ENCODE measurements at regions not wholly inside any gene's neighbourhood (a gene's known extent, or its start where the extent isn't known, plus 50 kb on each side); places are given as distances from the start of the nearest gene placed in this dataset.

DNA sequence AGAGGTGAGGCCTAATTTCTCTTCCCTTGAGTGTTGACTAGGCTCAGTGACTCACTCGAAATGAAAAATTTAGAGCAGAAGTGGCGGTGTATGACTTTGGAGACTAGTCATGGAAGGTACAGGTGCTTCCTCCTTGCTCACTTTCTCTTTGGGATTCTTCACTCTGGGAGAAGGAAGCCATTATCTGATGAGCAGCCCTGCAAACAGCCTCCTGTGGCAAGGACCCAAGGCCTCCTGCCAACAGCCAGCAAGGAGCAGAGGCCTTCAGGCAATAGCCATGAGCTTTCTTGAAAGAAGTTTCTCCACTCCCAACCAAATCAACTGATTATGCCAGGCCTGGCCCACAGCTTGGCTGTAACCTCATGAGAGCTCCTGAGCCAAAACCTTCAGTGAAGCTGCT, 369.6 kb upstream of the VWC2 start:
- H3K9me3 Mint-ChIP-seq = no peaks in the 10 kb centered on the region
- no peaks in the 10 kb centered on the region for H3K36me3 Mint-ChIP-seq (ENCODE audit: low read depth)
- TF ChIP-seq, protein P1, sequence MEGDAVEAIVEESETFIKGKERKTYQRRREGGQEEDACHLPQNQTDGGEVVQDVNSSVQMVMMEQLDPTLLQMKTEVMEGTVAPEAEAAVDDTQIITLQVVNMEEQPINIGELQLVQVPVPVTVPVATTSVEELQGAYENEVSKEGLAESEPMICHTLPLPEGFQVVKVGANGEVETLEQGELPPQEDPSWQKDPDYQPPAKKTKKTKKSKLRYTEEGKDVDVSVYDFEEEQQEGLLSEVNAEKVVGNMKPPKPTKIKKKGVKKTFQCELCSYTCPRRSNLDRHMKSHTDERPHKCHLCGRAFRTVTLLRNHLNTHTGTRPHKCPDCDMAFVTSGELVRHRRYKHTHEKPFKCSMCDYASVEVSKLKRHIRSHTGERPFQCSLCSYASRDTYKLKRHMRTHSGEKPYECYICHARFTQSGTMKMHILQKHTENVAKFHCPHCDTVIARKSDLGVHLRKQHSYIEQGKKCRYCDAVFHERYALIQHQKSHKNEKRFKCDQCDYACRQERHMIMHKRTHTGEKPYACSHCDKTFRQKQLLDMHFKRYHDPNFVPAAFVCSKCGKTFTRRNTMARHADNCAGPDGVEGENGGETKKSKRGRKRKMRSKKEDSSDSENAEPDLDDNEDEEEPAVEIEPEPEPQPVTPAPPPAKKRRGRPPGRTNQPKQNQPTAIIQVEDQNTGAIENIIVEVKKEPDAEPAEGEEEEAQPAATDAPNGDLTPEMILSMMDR (IDR thresholded peaks at IDR 0.05) = no peak
- no peaks in the 10 kb centered on the region for H3K27me3 Mint-ChIP-seq (ENCODE audit: low read depth, poor library complexity)
- no peaks in the 10 kb centered on the region for H3K4me1 Mint-ChIP-seq
- peak overlapping the region; percentile 18 for H3K27ac Mint-ChIP-seq
- no peak overlapping the region for H3K4me3 Mint-ChIP-seq
- no peak for DNase-seq

DNA sequence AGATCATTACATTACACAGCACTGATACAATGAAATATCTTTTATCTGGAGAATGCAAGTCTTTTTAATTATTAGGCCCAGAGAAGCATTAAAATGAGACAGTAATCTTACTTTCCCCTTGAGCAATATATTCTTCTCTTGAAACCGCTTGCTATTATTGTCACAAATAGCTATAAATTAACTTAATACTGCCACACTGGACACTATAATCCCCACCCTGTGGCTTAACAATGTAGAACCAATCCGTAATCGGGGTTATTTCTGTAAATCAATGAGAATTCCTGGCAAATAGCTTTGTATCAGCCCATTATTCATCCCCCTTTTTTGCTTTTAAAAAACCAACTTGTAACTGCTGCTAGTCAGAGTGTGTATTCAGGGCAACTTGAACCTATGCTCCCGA, 366.2 kb upstream of the VWC2 start:
- H3K36me3 Mint-ChIP-seq (ENCODE audit: low read depth) = no peaks in the 10 kb centered on the region
- H3K4me3 Mint-ChIP-seq = no peak overlapping the region
- H3K27me3 Mint-ChIP-seq (ENCODE audit: low read depth, poor library complexity) = no peaks in the 10 kb centered on the region
- TF ChIP-seq, protein P1 (IDR thresholded peaks at IDR 0.05) = no peak
- H3K27ac Mint-ChIP-seq = no peak overlapping the region
- DNase-seq = no peak
- H3K9me3 Mint-ChIP-seq = no peaks in the 10 kb centered on the region
- H3K4me1 Mint-ChIP-seq = no peaks in the 10 kb centered on the region

DNA sequence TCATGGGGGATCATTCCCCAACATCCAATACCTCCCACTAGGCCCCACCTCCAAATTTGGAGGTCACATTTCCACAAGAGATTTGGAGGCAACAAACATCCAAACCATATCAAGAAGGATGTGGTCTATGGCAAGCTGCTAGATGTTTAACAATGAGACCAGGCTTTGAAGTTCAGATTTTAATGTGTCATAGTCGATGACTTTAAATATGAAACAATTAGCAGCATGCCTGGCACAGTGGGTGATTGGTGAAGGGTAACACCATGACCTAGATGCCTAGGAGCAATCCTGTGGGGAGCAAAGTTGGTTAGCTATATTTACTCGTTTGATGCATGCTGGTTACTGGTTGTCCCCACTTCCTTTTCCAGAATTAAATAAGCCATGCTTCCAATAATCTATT, 356.4 kb upstream of the VWC2 start:
- H3K4me1 Mint-ChIP-seq = no peaks in the 10 kb centered on the region

DNA sequence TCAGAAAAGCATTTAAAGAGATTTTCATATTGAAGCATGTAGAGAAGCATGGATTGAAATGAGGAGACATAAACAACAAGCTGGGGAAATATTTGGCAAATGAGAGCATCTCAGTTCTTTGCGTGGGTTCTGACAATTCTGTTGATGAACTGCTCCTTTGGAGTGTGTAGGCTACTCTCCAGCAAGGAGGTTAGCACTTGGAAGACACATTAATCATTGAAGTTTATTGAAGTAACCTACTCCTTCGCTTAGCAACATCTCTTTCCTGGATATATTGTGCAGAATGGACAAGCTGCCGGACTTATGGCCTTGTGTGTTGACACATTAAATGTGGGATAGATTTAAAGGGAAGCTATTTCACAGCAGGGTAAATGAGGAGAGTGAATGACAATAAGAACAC, 354.5 kb upstream of the VWC2 start:
- Mint-ChIP-seq H3K36me3 (ENCODE audit: low read depth) (no peaks in the 10 kb centered on the region), H3K4me3 (no peak overlapping the region), H3K27me3 (ENCODE audit: low read depth, poor library complexity) (peaks cover 4% of the 10 kb centered on the region), H3K4me1 (no peaks in the 10 kb centered on the region), H3K9me3 (no peaks in the 10 kb centered on the region), H3K27ac (no peak overlapping the region)
- TF ChIP-seq, protein P1 (IDR thresholded peaks at IDR 0.05) = no peak
- no peak for DNase-seq

More for the DNA sequence above, 356.4 kb upstream of the VWC2 start:
- TF ChIP-seq, protein P1 (IDR thresholded peaks at IDR 0.05) = no peak
- no peak overlapping the region for H3K4me3 Mint-ChIP-seq
- H3K27me3 Mint-ChIP-seq (ENCODE audit: low read depth, poor library complexity) = peaks cover 4% of the 10 kb centered on the region
- no peaks in the 10 kb centered on the region for H3K9me3 Mint-ChIP-seq
- H3K27ac Mint-ChIP-seq = no peak overlapping the region
- DNase-seq = no peak
- no peaks in the 10 kb centered on the region for H3K36me3 Mint-ChIP-seq (ENCODE audit: low read depth)

DNA sequence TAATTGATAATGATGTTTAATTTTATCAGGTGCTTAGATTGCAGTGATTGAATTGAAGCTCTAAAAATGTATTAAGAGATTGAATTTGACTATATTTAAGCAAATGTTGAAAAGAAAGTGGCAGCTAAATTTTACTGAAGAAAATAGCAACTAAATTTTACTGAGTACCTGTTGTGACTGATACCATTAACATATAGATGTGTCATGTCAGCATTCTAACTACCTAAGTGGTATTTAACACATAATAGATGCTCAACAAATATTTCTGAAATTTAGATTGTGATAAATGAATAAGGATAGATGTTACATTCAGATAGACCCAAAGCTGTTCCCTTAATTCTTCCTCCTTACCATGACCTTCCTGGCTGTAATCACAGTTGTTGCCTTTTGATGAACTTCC, 350.9 kb upstream of the VWC2 start:
- H3K27me3 Mint-ChIP-seq (ENCODE audit: low read depth, poor library complexity) = peaks cover 4% of the 10 kb centered on the region
- no peak for DNase-seq
- no peak overlapping the region for H3K4me3 Mint-ChIP-seq

DNA sequence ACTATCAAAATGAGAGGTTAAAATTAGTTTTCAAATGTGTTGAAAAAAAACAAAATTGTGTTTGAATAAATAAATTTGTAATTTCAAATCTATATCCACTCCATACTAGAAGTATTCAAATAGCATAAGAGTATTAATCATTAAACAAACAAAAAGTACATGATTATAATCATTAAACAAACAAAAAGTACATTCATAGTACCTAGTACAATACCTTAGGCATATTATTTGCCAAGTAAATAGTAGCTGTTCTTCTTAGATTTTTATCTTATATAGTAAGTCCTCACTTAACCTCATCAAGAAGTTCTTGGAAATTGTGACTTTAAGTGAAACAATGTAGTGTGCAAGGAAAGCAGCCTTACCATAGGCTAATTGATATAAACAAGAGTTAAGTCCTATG, 349.3 kb upstream of the VWC2 start:
- no peaks in the 10 kb centered on the region for H3K9me3 Mint-ChIP-seq
- H3K4me3 Mint-ChIP-seq = no peak overlapping the region
- TF ChIP-seq, protein P1 (IDR thresholded peaks at IDR 0.05) = no peak
- peaks cover 4% of the 10 kb centered on the region for H3K27me3 Mint-ChIP-seq (ENCODE audit: low read depth, poor library complexity)
- no peak for DNase-seq
- H3K4me1 Mint-ChIP-seq = no peaks in the 10 kb centered on the region
- H3K36me3 Mint-ChIP-seq (ENCODE audit: low read depth) = no peaks in the 10 kb centered on the region
- no peak overlapping the region for H3K27ac Mint-ChIP-seq

More for the DNA sequence above, 350.9 kb upstream of the VWC2 start:
- H3K9me3 Mint-ChIP-seq = no peaks in the 10 kb centered on the region
- no peak overlapping the region for H3K27ac Mint-ChIP-seq
- TF ChIP-seq, protein P1 (IDR thresholded peaks at IDR 0.05) = no peak
- H3K4me1 Mint-ChIP-seq = no peaks in the 10 kb centered on the region
- no peaks in the 10 kb centered on the region for H3K36me3 Mint-ChIP-seq (ENCODE audit: low read depth)
